ENCODE measurements at regions not wholly inside any gene's neighbourhood (a gene's known extent, or its start where the extent isn't known, plus 50 kb on each side); places are given as distances from the start of the nearest gene placed in this dataset.

DNA sequence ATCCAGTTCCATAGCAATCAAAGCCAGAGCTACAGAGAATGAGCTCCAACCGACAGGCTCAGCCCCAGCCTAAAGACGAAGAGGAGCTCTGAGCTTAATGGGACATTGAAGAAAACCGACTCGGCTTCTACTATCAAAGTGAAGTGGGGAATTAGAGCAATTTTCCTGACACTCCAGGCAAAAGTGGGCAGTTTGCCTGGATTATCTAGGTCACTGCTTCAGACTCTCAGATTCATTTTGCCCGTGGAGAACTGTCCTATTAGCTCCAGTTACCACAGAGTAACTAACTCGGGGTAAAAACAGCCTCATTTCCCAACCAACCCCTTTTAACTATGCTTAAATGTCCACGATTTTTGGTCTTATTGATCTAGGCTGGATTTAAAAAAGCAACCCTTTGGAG lies 592.1 kb upstream of the NRSN1 start:
- H3K4ac ChIP-seq (ENCODE audit: low read depth, low read length) = no peak overlapping the region
- no peak overlapping the region for H4K8ac ChIP-seq (replicated peaks; ENCODE audit: insufficient read length, low read depth, low read length)
- Mint-ChIP-seq H3K36me3 (ENCODE audit: insufficient read depth in 1 of 3, low read depth in 3 of 3) (no peaks in the 10 kb centered on the region; a peak in 1 of 7 replicates), H3K9me3 (no peaks in the 10 kb centered on the region; a peak in 1 of 5 replicates), H3K4me3 (no peak overlapping the region), H3K27me3 (ENCODE audit: low read depth) (no peaks in the 10 kb centered on the region), H3K4me1 (peaks cover 4 to 7% of the 10 kb centered on the region in 2 experiments; a peak in 3 of 4 replicates), H3K27ac (no peak overlapping the region)
- no peak overlapping the region for H2BK12ac ChIP-seq (ENCODE audit: insufficient read length, low read depth, low read length)
- no peak overlapping the region for H2AFZ ChIP-seq (ENCODE audit: low read length)
- no peak for DNase-seq
- no peak overlapping the region for H2AK5ac ChIP-seq (ENCODE audit: insufficient read length, low read length)
- H4K20me1 ChIP-seq (ENCODE audit: control insufficient read depth, insufficient read depth, insufficient read length) = no peaks in the 10 kb centered on the region
- H3K18ac ChIP-seq (ENCODE audit: insufficient read length, low read depth, low read length) = no peak overlapping the region
- no CpG with 5 or more reads among the region's 7 CpGs for WGBS (ENCODE audit: extremely low coverage, insufficient read length, low lambda C conversion rate)
- H2BK15ac ChIP-seq (ENCODE audit: low read depth, low read length) = no peak overlapping the region
- no peaks in the 10 kb centered on the region for H3K4me1 ChIP-seq (ENCODE audit: insufficient read depth, low read length)
- no peak overlapping the region for H3T11ph ChIP-seq (ENCODE audit: low read length)
- TF ChIP-seq, protein P1, sequence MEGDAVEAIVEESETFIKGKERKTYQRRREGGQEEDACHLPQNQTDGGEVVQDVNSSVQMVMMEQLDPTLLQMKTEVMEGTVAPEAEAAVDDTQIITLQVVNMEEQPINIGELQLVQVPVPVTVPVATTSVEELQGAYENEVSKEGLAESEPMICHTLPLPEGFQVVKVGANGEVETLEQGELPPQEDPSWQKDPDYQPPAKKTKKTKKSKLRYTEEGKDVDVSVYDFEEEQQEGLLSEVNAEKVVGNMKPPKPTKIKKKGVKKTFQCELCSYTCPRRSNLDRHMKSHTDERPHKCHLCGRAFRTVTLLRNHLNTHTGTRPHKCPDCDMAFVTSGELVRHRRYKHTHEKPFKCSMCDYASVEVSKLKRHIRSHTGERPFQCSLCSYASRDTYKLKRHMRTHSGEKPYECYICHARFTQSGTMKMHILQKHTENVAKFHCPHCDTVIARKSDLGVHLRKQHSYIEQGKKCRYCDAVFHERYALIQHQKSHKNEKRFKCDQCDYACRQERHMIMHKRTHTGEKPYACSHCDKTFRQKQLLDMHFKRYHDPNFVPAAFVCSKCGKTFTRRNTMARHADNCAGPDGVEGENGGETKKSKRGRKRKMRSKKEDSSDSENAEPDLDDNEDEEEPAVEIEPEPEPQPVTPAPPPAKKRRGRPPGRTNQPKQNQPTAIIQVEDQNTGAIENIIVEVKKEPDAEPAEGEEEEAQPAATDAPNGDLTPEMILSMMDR (conservative IDR thresholded peaks at IDR 0.05) = no peak
- H3K23me2 ChIP-seq (ENCODE audit: insufficient read length, low read depth, low read length, poor library complexity, severe bottlenecking) = no peaks in the 10 kb centered on the region
- H4K91ac ChIP-seq (ENCODE audit: insufficient read length, low read depth, low read length) = no peak overlapping the region
- H3K27me3 ChIP-seq (ENCODE audit: insufficient read depth, low read length) = no peaks in the 10 kb centered on the region
- H3K79me1 ChIP-seq (ENCODE audit: insufficient read depth, low read depth, low read length, poor library complexity, severe bottlenecking) = no peaks in the 10 kb centered on the region
- H3K56ac ChIP-seq (ENCODE audit: insufficient read length, low read depth, low read length) = no peak overlapping the region
- no peak overlapping the region for H3K27ac ChIP-seq (ENCODE audit: insufficient read length, low read depth, low read length)
- H3K9ac ChIP-seq (ENCODE audit: extremely low read depth, insufficient read length, low read length) = no peak overlapping the region
- no peak overlapping the region for H3K4me2 ChIP-seq (ENCODE audit: insufficient read depth, insufficient read length, low read length)
- H3K9me3 ChIP-seq (ENCODE audit: control insufficient read depth, low read depth, low read length) = no peaks in the 10 kb centered on the region
- H2BK5ac ChIP-seq (ENCODE audit: insufficient read length, low read length) = no peak overlapping the region
- H3K23ac ChIP-seq (ENCODE audit: insufficient read length, low read depth, low read length) = no peak overlapping the region
- H2BK20ac ChIP-seq (ENCODE audit: low read depth, low read length, poor library complexity, severe bottlenecking) = no peak overlapping the region
- H3K79me2 ChIP-seq (ENCODE audit: insufficient read depth, low read length) = no peaks in the 10 kb centered on the region
- no peak overlapping the region for H2BK120ac ChIP-seq (ENCODE audit: low read depth, low read length, poor library complexity, severe bottlenecking)
- H3K14ac ChIP-seq (ENCODE audit: insufficient read depth, low read length) = no peak overlapping the region
- no peak overlapping the region for H4K5ac ChIP-seq (ENCODE audit: insufficient read length, low read depth, low read length)
